ENCODE measurements at regions not wholly inside any gene's neighbourhood (a gene's known extent, or its start where the extent isn't known, plus 50 kb on each side); places are given as distances from the start of the nearest gene placed in this dataset.

- no peak for TF ChIP-seq SIN3A (IDR thresholded peaks at IDR 0.05; ENCODE audit: borderline replicate concordance, insufficient read depth, low read depth, low read length)
- in situ Hi-C loops (cut with HindIII; ENCODE audit: low pct_unique_long_range_greater_than_20kb, low sequenced_read_pairs) (no loop called here), intact Hi-C loops (cut with micrococcal nuclease; ENCODE audit: unreplicated experiment) (no loop called here)
- Histone ChIP-seq H3K27me3 (ENCODE audit: control insufficient read depth, insufficient read depth, low read length) (no peaks in the 10 kb centered on the region), H3K36me3 (ENCODE audit: control insufficient read depth, insufficient read depth, low read length) (no peaks in the 10 kb centered on the region), H3K4me3 (ENCODE audit: low read depth in 2 of 2, low read length in 2 of 2) (no peak overlapping the region), H3K4me1 (ENCODE audit: control insufficient read depth, insufficient read depth, low read length) (no peaks in the 10 kb centered on the region), H3K9me3 (ENCODE audit: control insufficient read depth, insufficient read depth, low read depth, low read length) (no peaks in the 10 kb centered on the region), H3K27ac (ENCODE audit: low read length) (no peak overlapping the region)
- ATAC-seq (no peak), DNase-seq (ENCODE audit: low read depth, low spot score) (no peak)
- no TSS peak for BruUV-seq (replicated peaks)
- CTCF ChIA-PET = no interaction called here
- POLR2A ChIA-PET = no interaction called here
Measured at GRCh38 chr4:81808011-81808672, 336.4 kb upstream of the RASGEF1B start.

- ChIA-PET CTCF (no interaction called here), POLR2A (no interaction called here)
- in situ Hi-C loops (cut with HindIII; ENCODE audit: low pct_unique_long_range_greater_than_20kb, low sequenced_read_pairs) (no loop called here), intact Hi-C loops (cut with micrococcal nuclease; ENCODE audit: unreplicated experiment) (no loop called here)
- H3K27ac ChIP-seq (ENCODE audit: low read length) = no peak overlapping the region
- BruUV-seq (replicated peaks) = no TSS peak
- H3K27me3 ChIP-seq (ENCODE audit: control insufficient read depth, insufficient read depth, low read length) = no peaks in the 10 kb centered on the region
- DNase-seq (ENCODE audit: low read depth, low spot score) (no peak), ATAC-seq (no peak)
- no peaks in the 10 kb centered on the region for H3K36me3 ChIP-seq (ENCODE audit: control insufficient read depth, insufficient read depth, low read length)
- H3K4me3 ChIP-seq (ENCODE audit: low read depth in 2 of 2, low read length in 2 of 2) = no peak overlapping the region
- no peak for TF ChIP-seq SIN3A (IDR thresholded peaks at IDR 0.05; ENCODE audit: borderline replicate concordance, insufficient read depth, low read depth, low read length)
- TF ChIP-seq POLR2AphosphoS5 (IDR thresholded peaks at IDR 0.05; ENCODE audit: low read depth, low read length) = no peak
- no peak for TF ChIP-seq CTCF (IDR thresholded peaks at IDR 0.05)
- TF ChIP-seq TCF7L2 (IDR thresholded peaks at IDR 0.05; ENCODE audit: low read depth, low read length) = no peak
- no peak for TF ChIP-seq REST (IDR thresholded peaks at IDR 0.05; ENCODE audit: insufficient read depth in 1 of 2, low read depth in 2 of 2, low read length in 1 of 2)
- H3K4me1 ChIP-seq (ENCODE audit: control insufficient read depth, insufficient read depth, low read length) = no peaks in the 10 kb centered on the region
- H3K9me3 ChIP-seq (ENCODE audit: control insufficient read depth, insufficient read depth, low read depth, low read length) = no peaks in the 10 kb centered on the region
Measured at GRCh38 chr4:81807386-81807785, 335.7 kb upstream of the RASGEF1B start.

GRCh38 chr4:81806485-81806884 is 334.8 kb upstream of the RASGEF1B start:
- no peaks in the 10 kb centered on the region for H3K36me3 ChIP-seq (ENCODE audit: control insufficient read depth, insufficient read depth, low read length)
- no peaks in the 10 kb centered on the region for H3K27me3 ChIP-seq (ENCODE audit: control insufficient read depth, insufficient read depth, low read length)
- ChIA-PET POLR2A (no interaction called here), CTCF (no interaction called here)
- no TSS peak for BruUV-seq (replicated peaks)
- no peak overlapping the region for H3K27ac ChIP-seq (ENCODE audit: low read length)
- TF ChIP-seq POLR2AphosphoS5 (IDR thresholded peaks at IDR 0.05; ENCODE audit: low read depth, low read length) = no peak
- no peak for TF ChIP-seq TCF7L2 (IDR thresholded peaks at IDR 0.05; ENCODE audit: low read depth, low read length)
- no peak for TF ChIP-seq CTCF (IDR thresholded peaks at IDR 0.05)
- TF ChIP-seq SIN3A (IDR thresholded peaks at IDR 0.05; ENCODE audit: borderline replicate concordance, insufficient read depth, low read depth, low read length) = no peak
- TF ChIP-seq REST (IDR thresholded peaks at IDR 0.05; ENCODE audit: insufficient read depth in 1 of 2, low read depth in 2 of 2, low read length in 1 of 2) = no peak
- ATAC-seq = no peak
- in situ Hi-C loops (cut with HindIII; ENCODE audit: low pct_unique_long_range_greater_than_20kb, low sequenced_read_pairs) = no loop called here
- no peak for DNase-seq (ENCODE audit: low read depth, low spot score)
- no peaks in the 10 kb centered on the region for H3K9me3 ChIP-seq (ENCODE audit: control insufficient read depth, insufficient read depth, low read depth, low read length)
- intact Hi-C loops (cut with micrococcal nuclease; ENCODE audit: unreplicated experiment) = no loop called here
- H3K4me3 ChIP-seq (ENCODE audit: low read depth in 2 of 2, low read length in 2 of 2) = no peak overlapping the region
- H3K4me1 ChIP-seq (ENCODE audit: control insufficient read depth, insufficient read depth, low read length) = no peaks in the 10 kb centered on the region

Measured in Panc1 (cell line).